SU-DHL-6 (cell line): ENCODE measurements at regions not wholly inside any gene's neighbourhood (a gene's known extent, or its start where the extent isn't known, plus 50 kb on each side); places are given as distances from the start of the nearest gene placed in this dataset.
"Not testable (repeated sequence)": the region's sequence is repeated elsewhere in the genome, so short reads cannot be mapped to it uniquely, and the experiment has no call there.

Experiments
- H2AFZ ChIP-seq: fragments of 200-600 bp; sonication (generic); 2 replicates; pipeline ENCODE4 v1.6.1; 2014; ENCODE audit warnings: low read depth, mild to moderate bottlenecking, moderate library complexity, mixed read lengths, antibody characterized with exemption, low read length; ENCODE audit not compliant: severe bottlenecking
- H3F3A ChIP-seq: fragments of 200-600 bp; shearing (Covaris generic); 2 replicates; pipeline ENCODE4 v1.6.0; 2016; ENCODE audit warnings: antibody characterized with exemption, mild to moderate bottlenecking; ENCODE audit not compliant: insufficient read depth
- H3K27ac ChIP-seq: fragments of 200-600 bp; sonication (generic); 2 replicates; pipeline ENCODE4 v1.5.1; 2016; ENCODE audit warnings: low read depth, mild to moderate bottlenecking, low read length, moderate library complexity, mixed read lengths
- H3K27me3 ChIP-seq: fragments of 200-600 bp; sonication (generic), shearing (Covaris generic); 2 replicates; pipeline ENCODE4 v1.6.0; 2014; ENCODE audit warnings: mild to moderate bottlenecking, low read length
- H3K36me3 ChIP-seq: fragments of 200-600 bp; sonication (generic); 2 replicates; pipeline ENCODE4 v1.6.1; 2014; ENCODE audit warnings: mild to moderate bottlenecking, low read length, mixed read lengths
- H3K4me2 ChIP-seq: fragments of 300-600, 200-600 bp; shearing (Covaris generic), sonication (generic); 2 replicates; pipeline ENCODE4 v1.6.0; 2014; ENCODE audit warnings: low read length, low read depth, mild to moderate bottlenecking; ENCODE audit not compliant: poor library complexity, severe bottlenecking
- H3K4me3 ChIP-seq: fragments of 200-600 bp; sonication (generic); 2 replicates; pipeline ENCODE4 v1.5.1; 2014; ENCODE audit warnings: antibody characterized with exemption, low read length, mild to moderate bottlenecking, mixed read lengths; ENCODE audit not compliant: insufficient read depth, poor library complexity, severe bottlenecking
- H3K79me2 ChIP-seq: fragments of 200-600 bp; sonication (generic); 2 replicates; pipeline ENCODE4 v1.6.1; 2014; ENCODE audit warnings: mild to moderate bottlenecking, low read length, moderate library complexity; ENCODE audit not compliant: insufficient read depth
- H3K9ac ChIP-seq: fragments of 200-600 bp; sonication (generic); 2 replicates; pipeline ENCODE4 v1.7.0; 2014; ENCODE audit warnings: mild to moderate bottlenecking, low read length
- H3K9me2 ChIP-seq: fragments of 200-600 bp; sonication (generic); replicated peaks from 2 replicates; pipeline ENCODE4 v1.6.1; 2014; ENCODE audit warnings: low read length; ENCODE audit not compliant: insufficient read depth
- H3K9me3 ChIP-seq: fragments of 200-600 bp; sonication (generic); 2 replicates; pipeline ENCODE4 v1.6.1; 2014; ENCODE audit warnings: low read length, mixed read lengths; ENCODE audit not compliant: insufficient read depth
- H4K20me1 ChIP-seq: fragments of 200-600 bp; sonication (generic); 2 replicates; pipeline ENCODE4 v1.6.1; 2014; ENCODE audit warnings: low read depth, mild to moderate bottlenecking, antibody characterized with exemption, low read length, moderate library complexity, mixed read lengths
- CTCF ChIP-seq: fragments of 200-600 bp; sonication (generic); IDR thresholded peaks from one replicate; pipeline ENCODE4 v1.5.1; 2017; ENCODE audit warnings: antibody characterized with exemption, mild to moderate bottlenecking, low read length, moderate library complexity; ENCODE audit not compliant: insufficient read depth, poor library complexity, severe bottlenecking
- EZH2phosphoT487 ChIP-seq: fragments of 200-600 bp; sonication (generic), shearing (Covaris generic); conservative IDR thresholded peaks from 2 replicates; pipeline ENCODE4 v1.6.1; 2018; ENCODE audit warnings: mild to moderate bottlenecking, antibody characterized with exemption, low read length, moderate library complexity, mixed read lengths

GRCh38 chr5:60026161-60026560 lies 132.6 kb upstream of the PDE4D start:
- no peak overlapping the region for H3K9ac ChIP-seq
- no peak overlapping the region for H3K4me3 ChIP-seq
- H3K79me2 ChIP-seq = no peaks in the 10 kb centered on the region
- H3K9me2 ChIP-seq = no peaks in the 10 kb centered on the region
- no peaks in the 10 kb centered on the region for H4K20me1 ChIP-seq
- H3K27ac ChIP-seq = no peak overlapping the region
- H3K4me2 ChIP-seq = no peak overlapping the region
- H3F3A ChIP-seq = no peaks in the 10 kb centered on the region
- TF ChIP-seq EZH2phosphoT487 = no peak
- TF ChIP-seq CTCF = no peak
- H3K36me3 ChIP-seq = no peaks in the 10 kb centered on the region
- H3K27me3 ChIP-seq = no peaks in the 10 kb centered on the region
- no peaks in the 10 kb centered on the region for H3K9me3 ChIP-seq
- H2AFZ ChIP-seq = no peak overlapping the region

GRCh38 chr5:60024104-60024503 lies 130.6 kb upstream of the PDE4D start:
- H3K79me2 ChIP-seq = no peaks in the 10 kb centered on the region
- H3K4me2 ChIP-seq = no peak overlapping the region
- no peak overlapping the region for H3K4me3 ChIP-seq
- H3K27me3 ChIP-seq = no peaks in the 10 kb centered on the region
- H3K9me3 ChIP-seq = no peaks in the 10 kb centered on the region
- H3F3A ChIP-seq = no peaks in the 10 kb centered on the region
- no peak overlapping the region for H2AFZ ChIP-seq
- H3K36me3 ChIP-seq = no peaks in the 10 kb centered on the region
- H3K27ac ChIP-seq = no peak overlapping the region
- no peak overlapping the region for H3K9ac ChIP-seq
- H4K20me1 ChIP-seq = no peaks in the 10 kb centered on the region
- TF ChIP-seq CTCF (no peak), EZH2phosphoT487 (no peak)
- H3K9me2 ChIP-seq = no peaks in the 10 kb centered on the region

- no peak for TF ChIP-seq CTCF
- Histone ChIP-seq H3K4me3 (no peak overlapping the region), H3K9ac (no peak overlapping the region), H2AFZ (no peak overlapping the region), H3K4me2 (no peak overlapping the region), H3K9me3 (no peaks in the 10 kb centered on the region), H3K36me3 (no peaks in the 10 kb centered on the region), H4K20me1 (no peaks in the 10 kb centered on the region), H3K9me2 (no peaks in the 10 kb centered on the region), H3F3A (no peaks in the 10 kb centered on the region), H3K79me2 (no peaks in the 10 kb centered on the region), H3K27ac (no peak overlapping the region), H3K27me3 (no peaks in the 10 kb centered on the region)
Measured at GRCh38 chr5:60023255-60023654, 129.7 kb upstream of the PDE4D start.

- H3K9me3 ChIP-seq = no peaks in the 10 kb centered on the region
- H3F3A ChIP-seq = no peaks in the 10 kb centered on the region
- no peaks in the 10 kb centered on the region for H3K36me3 ChIP-seq
- no peak overlapping the region for H3K4me3 ChIP-seq
- TF ChIP-seq CTCF = no peak
- no peak for TF ChIP-seq EZH2phosphoT487
- no peak overlapping the region for H3K4me2 ChIP-seq
- H2AFZ ChIP-seq = no peak overlapping the region
- H3K79me2 ChIP-seq = no peaks in the 10 kb centered on the region
- no peaks in the 10 kb centered on the region for H4K20me1 ChIP-seq
- no peak overlapping the region for H3K9ac ChIP-seq
- H3K27ac ChIP-seq = no peak overlapping the region
- no peaks in the 10 kb centered on the region for H3K9me2 ChIP-seq
- H3K27me3 ChIP-seq = no peaks in the 10 kb centered on the region
Measured at GRCh38 chr5:60020457-60020856, 126.9 kb upstream of the PDE4D start.

- not testable (repeated sequence) for H3K4me3 ChIP-seq, H3F3A ChIP-seq, H3K79me2 ChIP-seq, H3K9ac ChIP-seq, H4K20me1 ChIP-seq, H2AFZ ChIP-seq, H3K27ac ChIP-seq, H3K36me3 ChIP-seq, H3K27me3 ChIP-seq, H3K9me3 ChIP-seq, H3K9me2 ChIP-seq, H3K4me2 ChIP-seq
Measured at GRCh38 chr5:60018960-60019359, 125.4 kb upstream of the PDE4D start.
